GM23338 (cell line): ENCODE measurements at regions not wholly inside any gene's neighbourhood (a gene's known extent, or its start where the extent isn't known, plus 50 kb on each side); places are given as distances from the start of the nearest gene placed in this dataset.

ENCODE experiments used
- ATAC-seq: fragments of 200-7000 bp; cut with Tn5 transposase; 3 replicates; pipeline ENCODE4 v1.9.1; 2020
- DNase-seq: peaks from one replicate; pipeline ENCODE4 v3.0.0-alpha.2; 2015; ENCODE audit warnings: low spot score
- H2AFZ ChIP-seq: fragments of 200-600 bp; sonication (generic); 2 replicates; pipeline ENCODE4 v1.8.0; 2016; ENCODE audit warnings: antibody characterized with exemption, mild to moderate bottlenecking, moderate library complexity
- H3F3A ChIP-seq: fragments of 200-600 bp; sonication (generic); replicated peaks from 2 replicates; pipeline ENCODE4 v1.8.0; 2017; ENCODE audit warnings: antibody characterized with exemption, mixed run types, low read depth
- H3K27ac ChIP-seq: fragments of 200-600 bp; sonication (generic); 2 replicates; pipeline ENCODE4 v1.6.1; 2016; ENCODE audit warnings: low read depth
- H3K27me3 ChIP-seq: fragments of 200-600 bp; sonication (generic); 2 replicates; pipeline ENCODE4 v1.8.0; 2016; ENCODE audit warnings: mild to moderate bottlenecking, mixed run types, moderate library complexity; ENCODE audit not compliant: insufficient read depth
- H3K36me3 ChIP-seq: fragments of 200-600 bp; sonication (generic); 2 replicates; pipeline ENCODE4 v1.8.0; 2016; ENCODE audit warnings: mild to moderate bottlenecking; ENCODE audit not compliant: insufficient read depth
- H3K4me1 ChIP-seq: fragments of 200-600 bp; sonication (generic); 2 replicates; pipeline ENCODE4 v1.8.0; 2016; ENCODE audit warnings: mild to moderate bottlenecking, moderate library complexity; ENCODE audit not compliant: insufficient read depth
- H3K4me2 ChIP-seq: fragments of 200-600 bp; sonication (generic); 2 replicates; pipeline ENCODE4 v1.7.1; 2017; ENCODE audit warnings: mixed run types
- H3K4me3 ChIP-seq: fragments of 200-600 bp; sonication (generic); 2 replicates; pipeline ENCODE4 v1.6.1; 2016; ENCODE audit warnings: mixed run types
- H3K79me2 ChIP-seq: fragments of 200-600 bp; sonication (generic); replicated peaks from 2 replicates; pipeline ENCODE4 v1.8.0; 2017; ENCODE audit warnings: mild to moderate bottlenecking; ENCODE audit not compliant: insufficient read depth
- H3K9me2 ChIP-seq: fragments of 200-600 bp; sonication (generic); 2 replicates; pipeline ENCODE4 v1.8.0; 2017; ENCODE audit not compliant: insufficient read depth
- H4K20me1 ChIP-seq: fragments of 200-600 bp; sonication (generic); replicated peaks from 2 replicates; pipeline ENCODE4 v1.8.0; 2017; ENCODE audit warnings: mild to moderate bottlenecking; ENCODE audit not compliant: insufficient read depth
- H3K27ac Mint-ChIP-seq: 2 replicates; pipeline ENCODE4 v1.8.0; 2020; ENCODE audit warnings: inconsistent platforms, mild to moderate bottlenecking, moderate library complexity, mixed read lengths
- H3K27me3 Mint-ChIP-seq: 3 replicates; pipeline ENCODE4 v1.8.0; 2022; ENCODE audit warnings: low read depth, mild to moderate bottlenecking, moderate library complexity, mixed read lengths, inconsistent platforms; ENCODE audit not compliant: insufficient read depth, poor library complexity
- H3K36me3 Mint-ChIP-seq: 3 replicates; pipeline ENCODE4 v1.8.0; 2021; ENCODE audit warnings: low read depth, mild to moderate bottlenecking, inconsistent platforms, moderate library complexity, mixed read lengths
- H3K4me1 Mint-ChIP-seq: 3 replicates; pipeline ENCODE4 v1.8.0; 2020; ENCODE audit warnings: mild to moderate bottlenecking, inconsistent platforms, mixed read lengths
- H3K4me3 Mint-ChIP-seq: 3 replicates; pipeline ENCODE4 v1.8.0; 2021; ENCODE audit warnings: moderate library complexity, mild to moderate bottlenecking, inconsistent platforms, mixed read lengths
- H3K9me3 Mint-ChIP-seq: 3 replicates; pipeline ENCODE4 v1.8.0; 2020; ENCODE audit warnings: moderate library complexity, mild to moderate bottlenecking, inconsistent platforms, mixed read lengths
- CREB1 ChIP-seq: fragments of 250-450 bp; sonication (Bioruptor Pico); IDR thresholded peaks from 2 replicates; pipeline ENCODE4 v1.5.0; 2020; ENCODE audit warnings: low read depth, mild to moderate bottlenecking, moderate library complexity
- ETS1 ChIP-seq: IDR thresholded peaks from 2 replicates; pipeline ENCODE4 v1.6.1; 2016; ENCODE audit warnings: antibody characterized with exemption
- EZH2 ChIP-seq: fragments of 200-600 bp; sonication (generic); IDR thresholded peaks from one replicate; pipeline ENCODE4 v1.8.0; 2017; ENCODE audit warnings: antibody characterized with exemption, mild to moderate bottlenecking, low read depth; ENCODE audit not compliant: unreplicated experiment
- EZH2phosphoT487 ChIP-seq: fragments of 200-600 bp; sonication (generic); IDR thresholded peaks from one replicate; pipeline ENCODE4 v1.8.1; 2018; ENCODE audit warnings: antibody characterized with exemption; ENCODE audit not compliant: unreplicated experiment
- JUNB ChIP-seq: IDR thresholded peaks from one replicate; pipeline ENCODE4 v1.6.1; 2016; ENCODE audit warnings: antibody characterized with exemption; ENCODE audit not compliant: unreplicated experiment
- NANOG ChIP-seq: IDR thresholded peaks from 2 replicates; pipeline ENCODE4 v1.6.1; 2016; ENCODE audit warnings: antibody characterized with exemption, borderline replicate concordance
- POLR2AphosphoS5 ChIP-seq: IDR thresholded peaks from 2 replicates; pipeline ENCODE4 v1.6.1; 2016; ENCODE audit warnings: antibody characterized with exemption, low read depth
- STAT1 ChIP-seq: IDR thresholded peaks from one replicate; pipeline ENCODE4 v1.6.1; 2016; ENCODE audit warnings: antibody characterized with exemption; ENCODE audit not compliant: unreplicated experiment
- ZNF114 ChIP-seq: fragments of 250-450 bp; sonication (Bioruptor Pico); IDR thresholded peaks from 2 replicates; pipeline ENCODE4 v1.5.0; 2020; ENCODE audit warnings: mild to moderate bottlenecking, moderate library complexity
- ZNF331 ChIP-seq: fragments of 250-450 bp; sonication (Bioruptor Pico); IDR thresholded peaks from 2 replicates; pipeline ENCODE4 v1.5.0; 2020; ENCODE audit warnings: low read depth, mild to moderate bottlenecking, moderate library complexity
- ZNF462 ChIP-seq: fragments of 250-450 bp; sonication (Bioruptor Pico); IDR thresholded peaks from 2 replicates; pipeline ENCODE4 v1.5.0; 2020; ENCODE audit warnings: mild to moderate bottlenecking, moderate library complexity
- TF ChIP-seq, protein P1 (sequence below), 2 experiments: fragments of 200-600 bp in 1 of 2; sonication (generic) in 1 of 2; conservative IDR thresholded peaks; 2 replicates each; pipeline versions ENCODE4 v1.5.1 to v1.6.1; 2016 to 2017; ENCODE audit warnings: antibody characterized with exemption in 2 of 2, low read depth in 2 of 2, mild to moderate bottlenecking in 2 of 2, moderate library complexity in 1 of 2
- TF ChIP-seq, protein P2 (sequence below): IDR thresholded peaks from one replicate; pipeline ENCODE4 v1.6.1; 2018; ENCODE audit warnings: antibody characterized with exemption; ENCODE audit not compliant: unreplicated experiment

GRCh38 chr4:3681191-3681590, 85.0 kb upstream of the ADRA2C start:
- no peaks in the 10 kb centered on the region; the same call in 1 of the 3 replicates for H3K36me3 Mint-ChIP-seq
- Histone ChIP-seq H4K20me1 (no peaks in the 10 kb centered on the region; the same call in 1 of the 2 replicates), H3K9me2 (no peaks in the 10 kb centered on the region), H3K27me3 (no peaks in the 10 kb centered on the region), H3K79me2 (no peaks in the 10 kb centered on the region), H3K36me3 (no peaks in the 10 kb centered on the region), H3K4me1 (no peaks in the 10 kb centered on the region), H2AFZ (no peak overlapping the region), H3F3A (no peaks in the 10 kb centered on the region), H3K4me2 (no peak overlapping the region), H3K4me3 (no peak overlapping the region), H3K27ac (no peak overlapping the region)
- DNase-seq (no peak), ATAC-seq (no peak)
- TF ChIP-seq POLR2AphosphoS5 (no peak), ZNF331 (CRISPR knock-in tag) (no peak), CREB1 (no peak), ZNF114 (CRISPR knock-in tag) (no peak), STAT1 (no peak), JUNB (no peak), ETS1 (no peak), ZNF462 (CRISPR knock-in tag) (no peak), EZH2 (no peak), EZH2phosphoT487 (no peak), NANOG (no peak)
- TF ChIP-seq, protein P1, sequence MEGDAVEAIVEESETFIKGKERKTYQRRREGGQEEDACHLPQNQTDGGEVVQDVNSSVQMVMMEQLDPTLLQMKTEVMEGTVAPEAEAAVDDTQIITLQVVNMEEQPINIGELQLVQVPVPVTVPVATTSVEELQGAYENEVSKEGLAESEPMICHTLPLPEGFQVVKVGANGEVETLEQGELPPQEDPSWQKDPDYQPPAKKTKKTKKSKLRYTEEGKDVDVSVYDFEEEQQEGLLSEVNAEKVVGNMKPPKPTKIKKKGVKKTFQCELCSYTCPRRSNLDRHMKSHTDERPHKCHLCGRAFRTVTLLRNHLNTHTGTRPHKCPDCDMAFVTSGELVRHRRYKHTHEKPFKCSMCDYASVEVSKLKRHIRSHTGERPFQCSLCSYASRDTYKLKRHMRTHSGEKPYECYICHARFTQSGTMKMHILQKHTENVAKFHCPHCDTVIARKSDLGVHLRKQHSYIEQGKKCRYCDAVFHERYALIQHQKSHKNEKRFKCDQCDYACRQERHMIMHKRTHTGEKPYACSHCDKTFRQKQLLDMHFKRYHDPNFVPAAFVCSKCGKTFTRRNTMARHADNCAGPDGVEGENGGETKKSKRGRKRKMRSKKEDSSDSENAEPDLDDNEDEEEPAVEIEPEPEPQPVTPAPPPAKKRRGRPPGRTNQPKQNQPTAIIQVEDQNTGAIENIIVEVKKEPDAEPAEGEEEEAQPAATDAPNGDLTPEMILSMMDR (conservative IDR thresholded peaks at IDR 0.05; ENCODE audit: low read depth in 2 of 2), result no peak
- TF ChIP-seq, protein P2, sequence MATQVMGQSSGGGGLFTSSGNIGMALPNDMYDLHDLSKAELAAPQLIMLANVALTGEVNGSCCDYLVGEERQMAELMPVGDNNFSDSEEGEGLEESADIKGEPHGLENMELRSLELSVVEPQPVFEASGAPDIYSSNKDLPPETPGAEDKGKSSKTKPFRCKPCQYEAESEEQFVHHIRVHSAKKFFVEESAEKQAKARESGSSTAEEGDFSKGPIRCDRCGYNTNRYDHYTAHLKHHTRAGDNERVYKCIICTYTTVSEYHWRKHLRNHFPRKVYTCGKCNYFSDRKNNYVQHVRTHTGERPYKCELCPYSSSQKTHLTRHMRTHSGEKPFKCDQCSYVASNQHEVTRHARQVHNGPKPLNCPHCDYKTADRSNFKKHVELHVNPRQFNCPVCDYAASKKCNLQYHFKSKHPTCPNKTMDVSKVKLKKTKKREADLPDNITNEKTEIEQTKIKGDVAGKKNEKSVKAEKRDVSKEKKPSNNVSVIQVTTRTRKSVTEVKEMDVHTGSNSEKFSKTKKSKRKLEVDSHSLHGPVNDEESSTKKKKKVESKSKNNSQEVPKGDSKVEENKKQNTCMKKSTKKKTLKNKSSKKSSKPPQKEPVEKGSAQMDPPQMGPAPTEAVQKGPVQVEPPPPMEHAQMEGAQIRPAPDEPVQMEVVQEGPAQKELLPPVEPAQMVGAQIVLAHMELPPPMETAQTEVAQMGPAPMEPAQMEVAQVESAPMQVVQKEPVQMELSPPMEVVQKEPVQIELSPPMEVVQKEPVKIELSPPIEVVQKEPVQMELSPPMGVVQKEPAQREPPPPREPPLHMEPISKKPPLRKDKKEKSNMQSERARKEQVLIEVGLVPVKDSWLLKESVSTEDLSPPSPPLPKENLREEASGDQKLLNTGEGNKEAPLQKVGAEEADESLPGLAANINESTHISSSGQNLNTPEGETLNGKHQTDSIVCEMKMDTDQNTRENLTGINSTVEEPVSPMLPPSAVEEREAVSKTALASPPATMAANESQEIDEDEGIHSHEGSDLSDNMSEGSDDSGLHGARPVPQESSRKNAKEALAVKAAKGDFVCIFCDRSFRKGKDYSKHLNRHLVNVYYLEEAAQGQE, result no peak
- no peak overlapping the region for H3K4me3 Mint-ChIP-seq
- no peak overlapping the region for H3K27ac Mint-ChIP-seq
- H3K9me3 Mint-ChIP-seq, result no peaks in the 10 kb centered on the region
- H3K4me1 Mint-ChIP-seq, result peaks cover 5% of the 10 kb centered on the region; the same call in 1 of the 3 replicates
- peaks cover 16% of the 10 kb centered on the region for H3K27me3 Mint-ChIP-seq
